GM12873 (cell line): ENCODE measurements at regions not wholly inside any gene's neighbourhood (a gene's known extent, or its start where the extent isn't known, plus 50 kb on each side); places are given as distances from the start of the nearest gene placed in this dataset.

ENCODE experiments used
- TF ChIP-seq, protein P1 (sequence below): IDR thresholded peaks from 2 replicates; pipeline ENCODE4 v1.5.1; 2012; ENCODE audit warnings: low read depth, mild to moderate bottlenecking, moderate library complexity, low read length, control low read depth; ENCODE audit not compliant: insufficient read depth; ENCODE audit errors: missing control alignments

DNA sequence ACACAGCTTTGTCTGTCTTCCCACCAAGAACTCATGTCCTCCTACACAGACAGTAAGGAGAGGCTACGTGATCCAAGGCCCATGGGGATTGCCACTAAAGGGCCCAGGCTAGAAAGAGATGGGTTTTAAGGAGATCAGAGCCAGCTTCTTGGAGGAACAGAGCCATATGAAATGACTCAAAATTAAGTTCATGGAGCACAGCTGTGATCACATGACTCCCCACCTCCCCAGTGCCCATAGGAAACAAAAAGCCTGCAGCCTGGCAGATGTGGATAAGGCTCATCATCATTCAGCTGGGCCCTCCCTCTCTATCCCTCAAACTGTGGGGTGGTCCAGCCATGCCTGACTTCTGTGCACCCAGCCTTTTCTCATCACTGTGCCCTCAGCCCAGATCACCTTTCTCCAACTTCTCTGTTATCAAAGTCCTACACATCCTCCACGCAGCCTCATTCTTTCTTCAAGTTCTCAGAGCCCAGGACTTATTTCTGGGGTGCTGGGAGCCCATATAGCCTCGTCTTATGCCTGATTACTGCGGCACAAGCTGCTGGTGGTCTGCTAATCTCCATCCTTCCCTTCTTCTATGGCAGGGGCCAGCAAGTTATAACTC, 137.6 kb downstream of the SMAD6 start:
- TF ChIP-seq, protein P1, sequence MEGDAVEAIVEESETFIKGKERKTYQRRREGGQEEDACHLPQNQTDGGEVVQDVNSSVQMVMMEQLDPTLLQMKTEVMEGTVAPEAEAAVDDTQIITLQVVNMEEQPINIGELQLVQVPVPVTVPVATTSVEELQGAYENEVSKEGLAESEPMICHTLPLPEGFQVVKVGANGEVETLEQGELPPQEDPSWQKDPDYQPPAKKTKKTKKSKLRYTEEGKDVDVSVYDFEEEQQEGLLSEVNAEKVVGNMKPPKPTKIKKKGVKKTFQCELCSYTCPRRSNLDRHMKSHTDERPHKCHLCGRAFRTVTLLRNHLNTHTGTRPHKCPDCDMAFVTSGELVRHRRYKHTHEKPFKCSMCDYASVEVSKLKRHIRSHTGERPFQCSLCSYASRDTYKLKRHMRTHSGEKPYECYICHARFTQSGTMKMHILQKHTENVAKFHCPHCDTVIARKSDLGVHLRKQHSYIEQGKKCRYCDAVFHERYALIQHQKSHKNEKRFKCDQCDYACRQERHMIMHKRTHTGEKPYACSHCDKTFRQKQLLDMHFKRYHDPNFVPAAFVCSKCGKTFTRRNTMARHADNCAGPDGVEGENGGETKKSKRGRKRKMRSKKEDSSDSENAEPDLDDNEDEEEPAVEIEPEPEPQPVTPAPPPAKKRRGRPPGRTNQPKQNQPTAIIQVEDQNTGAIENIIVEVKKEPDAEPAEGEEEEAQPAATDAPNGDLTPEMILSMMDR = no peak

- TF ChIP-seq, protein P1 = no peak
Observed at GRCh38 chr15:66840615-66841390, 138.8 kb downstream of the SMAD6 start.

DNA sequence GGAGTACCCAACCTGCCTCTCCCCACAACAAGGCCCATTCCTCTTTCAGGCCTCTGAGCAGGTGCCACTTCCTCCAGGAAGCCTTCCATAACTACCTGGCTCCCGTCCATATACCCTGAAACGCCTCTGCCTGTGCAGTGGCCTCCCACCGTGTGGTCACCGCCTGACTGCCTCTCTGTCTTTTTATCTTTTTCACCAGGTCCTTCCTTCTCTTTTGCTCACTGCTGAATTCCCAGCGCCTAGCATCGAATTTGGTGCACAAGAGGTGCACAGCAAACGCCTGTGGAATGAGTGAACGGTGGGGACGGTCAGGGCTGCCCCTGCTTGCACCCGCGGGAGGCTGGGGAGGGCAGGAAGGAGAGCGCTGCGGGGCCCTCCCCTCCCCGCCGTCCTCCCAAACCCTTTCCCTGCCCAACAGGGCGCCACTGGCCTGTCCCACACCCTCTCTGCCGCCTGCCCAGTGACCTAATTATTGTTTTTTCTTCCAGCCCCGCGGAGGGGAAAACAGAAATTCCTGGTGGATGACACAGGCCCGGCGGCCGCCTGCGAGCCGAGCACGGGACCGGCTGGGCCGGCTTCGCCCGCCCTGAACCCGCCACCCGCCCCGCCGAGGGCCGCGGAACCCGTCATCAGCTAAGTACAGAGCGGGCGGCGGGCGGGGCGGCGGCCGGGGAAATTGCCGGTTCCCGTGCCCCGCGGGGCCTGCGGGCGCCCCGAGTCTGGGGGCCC, 140.1 kb downstream of the SMAD6 start:
- TF ChIP-seq, protein P1 = no peak

GRCh38 chr15:66842710-66843441, 140.8 kb downstream of the SMAD6 start:
- TF ChIP-seq, protein P1 = no peak

DNA sequence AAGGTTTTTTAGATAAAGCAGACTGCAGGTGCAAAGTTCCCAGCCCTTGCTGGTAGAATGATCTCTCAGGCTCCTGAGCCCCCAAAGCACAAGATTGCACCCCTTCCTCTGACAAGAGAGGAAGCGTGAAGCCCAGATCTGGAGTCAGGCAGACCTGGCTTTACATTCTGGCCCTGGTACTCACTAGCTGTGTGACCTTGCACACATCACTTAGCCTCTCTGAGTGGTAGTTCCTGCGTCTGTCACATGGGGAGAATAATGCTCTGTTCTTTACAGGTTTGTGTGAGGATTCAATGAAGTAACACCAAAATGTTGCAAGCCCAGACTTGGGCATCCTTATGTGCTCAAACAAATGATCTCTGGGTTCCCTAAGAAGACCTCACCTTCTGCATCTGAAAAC, 141.5 kb downstream of the SMAD6 start:
- TF ChIP-seq, protein P1 = no peak

- TF ChIP-seq, protein P1 = no peak
Observed at GRCh38 chr15:66844041-66844746, 142.2 kb downstream of the SMAD6 start.

DNA sequence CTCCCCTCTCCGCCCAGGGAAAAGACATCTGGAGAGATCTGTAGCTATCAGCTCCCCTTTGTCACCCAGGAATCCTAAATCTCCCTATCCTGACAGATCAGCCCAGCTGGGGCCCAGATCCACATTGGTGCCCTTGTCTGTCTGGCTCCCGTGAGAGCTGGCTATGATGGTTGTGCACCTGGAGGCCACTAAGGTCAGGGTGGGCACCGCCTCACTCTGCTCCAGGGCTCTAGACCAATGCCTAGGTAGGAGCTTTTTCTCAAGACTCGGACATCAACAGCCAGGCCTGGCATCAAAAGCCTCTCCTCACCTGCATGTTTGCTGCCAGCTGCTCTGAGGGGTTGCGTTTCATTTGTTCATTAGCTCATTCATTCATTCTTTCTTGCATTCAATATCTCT, 142.7 kb downstream of the SMAD6 start:
- TF ChIP-seq, protein P1 = no peak
